MV-4-11 (cell line): ENCODE measurements at regions not wholly inside any gene's neighbourhood (a gene's known extent, or its start where the extent isn't known, plus 50 kb on each side); places are given as distances from the start of the nearest gene placed in this dataset.
"Not testable (repeated sequence)": the region's sequence is repeated elsewhere in the genome, so short reads cannot be mapped to it uniquely, and the experiment has no call there.

ENCODE experiments used
- DNase-seq: peaks from one replicate; lab custom pipeline; 2025; lab: John Stamatoyannopoulos, UW

DNA sequence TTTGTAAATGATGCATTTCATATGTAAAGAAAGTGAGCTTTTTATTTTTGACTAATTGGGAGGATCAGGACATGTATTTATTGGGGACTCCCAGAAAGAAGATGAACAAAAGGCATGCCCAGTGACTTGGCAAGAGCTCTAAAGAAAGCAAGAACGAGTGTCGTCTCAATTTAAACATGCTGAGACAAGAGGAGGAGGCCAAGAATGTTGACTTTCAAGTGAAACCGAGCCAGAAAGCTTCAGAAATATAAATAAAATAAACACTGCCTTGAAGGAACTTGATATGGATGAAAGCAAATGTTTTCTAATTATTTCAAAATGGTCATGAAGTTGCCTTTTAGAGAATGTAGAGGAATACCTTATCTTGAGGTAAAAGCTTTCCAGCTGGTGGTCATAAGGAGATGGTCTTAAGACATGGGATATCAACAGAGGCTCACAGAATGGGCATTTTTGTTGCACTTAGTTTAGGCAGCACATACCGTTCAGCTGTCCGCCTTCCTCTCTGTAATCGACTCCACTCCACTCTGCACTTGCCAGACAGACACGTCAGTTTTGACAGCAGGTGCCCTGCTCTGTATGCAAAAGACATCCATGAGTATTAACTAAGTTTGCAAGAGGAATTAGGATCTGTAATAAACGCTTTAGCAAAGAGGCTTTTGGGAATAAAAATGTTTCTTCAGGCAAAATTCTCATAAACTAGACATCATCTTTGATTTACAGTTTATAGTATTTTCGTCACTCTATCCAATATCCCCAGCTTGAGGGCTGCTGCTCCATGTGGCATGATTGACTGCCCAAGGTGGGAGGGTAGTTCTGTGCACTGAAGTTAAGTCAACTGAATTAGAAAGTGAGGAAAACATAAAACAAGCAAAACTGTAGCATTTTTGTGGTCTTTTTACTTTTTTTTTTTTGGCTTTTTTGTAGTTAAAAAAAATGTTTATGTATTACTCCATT lies 613.1 kb downstream of the PKHD1 start:
- no peak for DNase-seq

DNA sequence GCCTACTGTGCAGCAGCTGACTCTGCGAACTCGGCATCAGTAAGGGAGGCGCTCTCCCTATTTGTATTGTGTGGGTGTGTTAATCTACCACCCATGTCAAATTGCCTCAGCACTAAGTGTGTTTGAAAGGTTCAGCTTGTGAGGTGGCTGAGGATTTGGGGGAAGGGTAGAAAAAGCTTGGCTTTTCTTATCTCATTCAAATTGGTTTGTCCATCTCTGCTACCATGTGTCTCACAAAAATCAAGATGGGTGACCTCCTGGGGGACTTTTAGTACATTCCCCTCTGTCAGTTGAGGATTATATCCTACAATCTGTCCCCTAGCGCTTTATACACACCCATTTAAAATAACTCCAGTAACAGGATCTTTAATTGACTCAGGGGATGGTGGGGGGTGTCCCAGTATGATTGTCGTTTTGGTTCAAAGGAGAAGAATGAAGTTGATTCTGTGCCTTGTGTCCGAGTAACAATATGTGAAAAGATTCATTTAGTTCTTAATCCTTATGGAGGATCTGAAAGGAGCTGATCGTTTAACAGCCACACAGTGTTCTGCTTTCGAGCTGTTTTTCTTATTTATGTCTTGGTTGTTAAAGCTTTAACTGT lies 609.6 kb downstream of the PKHD1 start:
- DNase-seq: no peak

DNA sequence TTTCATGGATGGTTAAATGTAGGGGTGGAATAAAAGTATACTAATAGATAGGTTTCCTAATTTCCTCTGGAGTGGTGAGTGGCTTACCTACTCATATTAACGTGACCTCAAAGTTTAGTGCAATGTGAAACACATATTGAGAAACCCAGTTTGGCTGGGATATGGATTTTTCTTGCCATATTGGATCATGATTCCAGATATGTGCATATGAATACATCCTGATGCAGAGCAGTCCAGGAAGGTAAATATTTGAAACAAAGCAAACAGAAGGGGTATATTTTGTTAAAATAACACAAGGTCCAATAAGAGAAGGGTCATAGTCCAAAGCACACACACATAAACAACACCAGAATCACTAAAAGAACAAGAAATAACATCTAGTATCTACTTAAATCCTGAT lies 608.1 kb downstream of the PKHD1 start:
- no peak for DNase-seq

- DNase-seq: no peak
Observed at GRCh38 chr6:51480040-51480439, 607.4 kb downstream of the PKHD1 start.

- not testable (repeated sequence) for DNase-seq
Observed at GRCh38 chr6:51485869-51486268, 601.5 kb downstream of the PKHD1 start.

DNA sequence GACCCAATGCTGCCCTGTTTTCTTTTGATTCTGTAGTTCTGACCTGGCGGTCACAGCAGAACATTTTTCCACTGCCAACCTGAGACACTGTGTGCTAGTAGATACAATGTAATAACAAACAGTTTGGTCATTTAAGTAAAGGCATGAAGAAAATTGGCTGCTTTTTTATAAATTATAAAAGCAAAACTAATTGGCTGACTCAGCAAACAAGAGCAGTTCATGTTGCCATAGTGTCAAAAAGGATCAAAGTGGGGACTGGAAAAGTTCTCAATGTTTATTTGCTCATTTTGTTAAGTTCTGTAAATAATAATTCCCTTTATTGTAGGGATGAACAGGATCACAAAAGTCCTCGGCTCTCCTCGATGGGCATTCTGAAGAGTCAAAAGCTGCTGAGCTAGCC lies 599.5 kb downstream of the PKHD1 start:
- no peak for DNase-seq

DNA sequence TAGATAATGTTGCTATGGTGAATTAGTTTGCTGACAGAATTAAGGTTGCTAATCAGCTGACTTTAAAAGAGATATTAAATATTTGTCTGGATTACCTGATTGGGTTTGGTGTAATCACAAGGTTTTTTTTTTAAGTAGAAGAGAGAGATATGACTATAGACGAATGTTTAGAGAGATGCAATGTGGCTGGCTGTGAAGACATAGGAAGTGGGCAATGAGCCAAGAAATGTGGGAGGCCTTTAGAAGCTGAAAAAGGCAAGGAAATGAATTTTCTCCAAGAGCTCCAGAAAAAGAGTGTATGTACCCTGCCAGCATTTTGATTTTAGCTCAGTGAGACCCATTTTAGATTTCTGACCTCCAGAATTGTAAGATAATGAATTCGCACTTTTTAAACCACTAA lies 598.3 kb downstream of the PKHD1 start:
- no peak for DNase-seq

GRCh38 chr6:51490101-51490500 lies 597.3 kb downstream of the PKHD1 start:
- DNase-seq: no peak

- DNase-seq: no peak
Observed at GRCh38 chr6:51494342-51494741, 593.1 kb downstream of the PKHD1 start.

GRCh38 chr6:51495096-51495495 lies 592.3 kb downstream of the PKHD1 start:
- DNase-seq: no peak

DNA sequence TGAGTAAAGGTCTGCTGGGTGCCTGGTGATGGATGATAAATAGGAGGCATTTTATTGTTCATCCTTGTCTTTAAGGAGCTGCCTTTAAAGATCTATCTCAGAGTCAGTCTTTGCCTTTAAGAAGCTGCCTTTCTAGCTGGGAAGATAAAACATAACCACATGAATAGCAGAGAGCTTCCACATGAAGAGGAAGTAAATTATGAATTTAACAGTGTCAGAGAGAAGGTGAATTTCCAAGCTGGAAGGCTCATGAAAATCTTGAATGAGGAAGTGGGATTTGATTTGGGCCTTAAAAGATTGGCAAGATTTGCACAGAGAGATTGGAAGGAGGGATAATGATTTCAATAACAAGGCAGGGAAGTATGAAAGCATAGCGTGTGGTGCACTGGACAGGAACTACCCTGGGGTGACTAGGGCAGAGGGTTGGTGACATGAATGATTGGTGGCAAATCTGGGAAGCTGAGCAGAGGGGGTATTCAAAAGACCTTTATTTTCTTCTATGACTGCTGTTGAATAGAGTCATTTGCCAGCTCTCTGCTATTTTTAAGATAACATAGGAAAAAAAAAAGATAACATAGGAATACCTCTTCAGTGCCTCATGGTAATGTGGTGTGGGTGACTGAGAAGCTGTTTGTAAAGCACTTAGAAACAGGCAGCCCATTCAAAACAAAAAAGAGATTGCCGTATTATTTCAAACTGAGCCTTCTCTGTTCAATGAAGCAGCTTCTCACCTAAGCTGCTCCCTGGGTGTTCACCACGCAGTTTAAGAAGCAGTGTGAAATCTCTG lies 591.6 kb downstream of the PKHD1 start:
- DNase-seq: no peak

- DNase-seq: no peak
Observed at GRCh38 chr6:51502996-51503395, 584.4 kb downstream of the PKHD1 start.

DNA sequence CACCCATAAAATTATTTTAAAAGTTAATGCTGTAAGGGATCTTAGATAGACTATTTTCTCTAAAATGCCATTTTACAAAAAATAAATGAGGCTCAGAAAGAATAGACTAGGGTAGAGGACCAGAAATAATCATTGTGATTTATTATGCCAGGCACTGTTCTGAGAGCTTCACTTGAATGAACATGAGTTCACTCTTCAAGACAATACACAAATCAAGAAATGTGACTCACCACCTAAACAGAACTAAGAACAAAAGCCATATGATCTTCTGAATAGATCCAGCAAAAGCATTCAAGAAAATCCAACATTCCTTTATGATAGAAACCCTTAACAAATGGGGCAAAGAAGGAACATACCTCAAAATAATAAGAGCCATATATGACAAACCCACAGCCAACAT lies 582.0 kb downstream of the PKHD1 start:
- no peak for DNase-seq

DNA sequence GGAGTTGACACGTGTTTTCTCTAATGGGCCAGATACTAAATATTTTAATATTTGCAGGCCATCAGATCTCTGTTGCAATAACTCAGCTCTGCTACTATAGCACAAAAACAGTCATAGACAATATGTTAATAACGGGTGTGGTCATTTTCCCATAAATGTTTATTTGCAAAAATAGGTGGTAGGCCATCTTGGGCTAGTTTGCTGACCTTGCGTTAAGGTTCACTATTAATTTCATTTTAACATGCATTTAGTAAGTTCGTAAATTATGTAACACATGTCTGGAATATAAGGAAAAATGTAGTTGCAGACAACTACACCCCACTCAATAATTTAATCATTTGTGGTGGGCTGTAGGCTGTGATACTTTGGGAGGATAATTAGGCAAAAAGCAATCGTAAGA lies 577.8 kb downstream of the PKHD1 start:
- no peak for DNase-seq

- DNase-seq: no peak
Observed at GRCh38 chr6:51511081-51511480, 576.3 kb downstream of the PKHD1 start.

- DNase-seq: no peak
Observed at GRCh38 chr6:51513891-51514747, 573.3 kb downstream of the PKHD1 start.

GRCh38 chr6:51514748-51515402 lies 572.5 kb downstream of the PKHD1 start:
- no peak for DNase-seq

DNA sequence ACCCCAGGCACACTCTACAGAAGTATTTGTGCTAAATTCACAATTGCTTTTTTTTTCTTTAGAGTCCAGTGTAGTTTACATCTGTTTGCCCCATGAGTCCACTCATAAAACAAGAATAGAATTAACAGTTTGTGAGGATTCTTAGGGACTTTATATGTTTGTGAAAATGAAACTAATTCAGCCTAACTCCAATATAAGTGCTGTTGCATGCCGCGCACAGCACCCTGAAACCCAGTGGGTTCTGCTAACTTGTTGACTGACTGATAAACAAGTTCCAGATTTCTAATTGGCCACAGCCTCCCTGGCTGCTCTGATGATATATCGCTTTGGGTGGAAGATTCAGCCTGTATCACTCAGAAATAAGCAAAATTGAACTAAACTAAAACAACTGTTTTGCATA lies 561.4 kb downstream of the PKHD1 start:
- no peak for DNase-seq

DNA sequence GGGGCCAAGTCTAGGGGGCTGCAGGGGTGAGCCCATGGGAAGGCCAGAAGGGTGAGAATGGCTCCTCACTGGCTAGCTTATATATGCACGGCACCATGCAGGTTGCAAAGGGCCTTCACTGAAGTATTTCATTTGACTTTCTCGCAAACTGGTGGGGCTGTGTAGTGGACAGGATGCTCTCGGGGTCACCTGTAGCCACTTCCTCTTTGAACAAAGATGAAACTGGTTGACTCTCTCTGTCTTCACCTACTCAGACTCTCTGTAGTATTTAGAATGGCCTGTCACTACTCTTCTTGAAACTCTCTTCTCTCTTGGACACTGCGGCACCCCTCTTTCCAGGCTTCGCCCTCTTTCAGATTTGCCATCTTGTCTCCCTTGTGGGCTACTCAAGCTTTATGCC lies 560.5 kb downstream of the PKHD1 start:
- no peak for DNase-seq

DNA sequence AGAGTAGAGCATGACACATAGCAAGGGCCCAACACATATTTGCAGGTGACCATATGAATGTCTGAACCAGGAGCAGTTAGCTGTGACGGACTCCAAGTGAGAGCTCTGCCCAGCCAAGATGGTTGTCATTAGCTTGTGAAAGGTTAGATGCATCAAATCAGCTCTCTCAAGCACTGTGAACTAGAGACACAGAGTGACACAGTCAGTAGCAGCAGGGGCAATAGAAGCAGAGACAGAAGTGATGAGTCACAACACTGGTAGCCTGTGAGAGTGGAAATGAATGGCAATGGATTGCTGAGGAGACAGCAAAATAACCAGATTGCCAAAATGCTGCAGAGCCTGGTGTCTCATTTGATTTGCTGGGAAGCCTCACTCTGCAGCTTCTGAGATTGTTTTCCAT lies 558.9 kb downstream of the PKHD1 start:
- DNase-seq: no peak

DNA sequence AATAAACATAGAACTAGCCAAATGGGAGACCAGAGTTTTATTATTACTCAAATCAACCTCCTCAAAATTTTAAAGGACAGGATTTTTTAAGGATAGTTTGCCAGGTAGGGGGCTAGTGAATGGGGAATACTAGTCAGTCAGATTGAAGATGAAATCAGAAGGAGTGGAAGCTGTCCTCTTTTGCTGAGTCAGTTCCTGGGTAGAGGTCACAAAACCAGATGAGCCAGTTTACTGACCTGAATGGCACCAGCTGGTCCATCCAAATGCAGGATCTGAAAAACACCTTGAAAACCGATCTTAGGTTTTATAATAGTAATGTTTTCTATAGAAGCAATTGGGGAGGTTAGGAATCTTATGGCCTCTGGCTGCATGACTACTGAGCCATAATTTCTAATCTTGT lies 558.2 kb downstream of the PKHD1 start:
- DNase-seq: no peak
